ENCODE measurements at regions not wholly inside any gene's neighbourhood (a gene's known extent, or its start where the extent isn't known, plus 50 kb on each side); places are given as distances from the start of the nearest gene placed in this dataset.

- no peak for TF ChIP-seq CTCF (IDR thresholded peaks at IDR 0.05)
- no peak for TF ChIP-seq EP300 (IDR thresholded peaks at IDR 0.05)
- TF ChIP-seq POLR2A (IDR thresholded peaks at IDR 0.05), result no peak
These were observed 237.1 kb upstream of the MOCS1 start for GRCh38 chr6:40171343-40171742.

Measured in gastroesophageal sphincter (tissue), 3 donors.